NAMALWA (cell line): ENCODE measurements at regions not wholly inside any gene's neighbourhood (a gene's known extent, or its start where the extent isn't known, plus 50 kb on each side); places are given as distances from the start of the nearest gene placed in this dataset.

Source experiments
- DNase-seq: peaks from one replicate; pipeline ENCODE4 v3.0.0-alpha.2; 2015; ENCODE audit warnings: low spot score

GRCh38 chr16:51723036-51723724 is 572.1 kb upstream of the SALL1 start:
- no peak for DNase-seq

GRCh38 chr16:51722467-51722866 is 571.4 kb upstream of the SALL1 start:
- no peak for DNase-seq

- no peak for DNase-seq
Measured at GRCh38 chr16:51719376-51719775, 568.3 kb upstream of the SALL1 start.

GRCh38 chr16:51716195-51716594 is 565.1 kb upstream of the SALL1 start:
- DNase-seq: no peak

- DNase-seq: no peak
Measured at GRCh38 chr16:51713502-51713901, 562.4 kb upstream of the SALL1 start.

- DNase-seq: no peak
Measured at GRCh38 chr16:51710905-51711563, 560.0 kb upstream of the SALL1 start.

GRCh38 chr16:51710186-51710585 is 559.1 kb upstream of the SALL1 start:
- no peak for DNase-seq

- no peak for DNase-seq
Measured at GRCh38 chr16:51708861-51709260, 557.8 kb upstream of the SALL1 start.

GRCh38 chr16:51707666-51708065 is 556.6 kb upstream of the SALL1 start:
- no peak for DNase-seq

- no peak for DNase-seq
Measured at GRCh38 chr16:51705142-51705541, 554.1 kb upstream of the SALL1 start.

GRCh38 chr16:51701025-51701424 is 550.0 kb upstream of the SALL1 start:
- DNase-seq: no peak

- no peak for DNase-seq
Measured at GRCh38 chr16:51699686-51700396, 548.8 kb upstream of the SALL1 start.

- no peak for DNase-seq
Measured at GRCh38 chr16:51698647-51699046, 547.6 kb upstream of the SALL1 start.

- no peak for DNase-seq
Measured at GRCh38 chr16:51697454-51697853, 546.4 kb upstream of the SALL1 start.

- no peak for DNase-seq
Measured at GRCh38 chr16:51696376-51696775, 545.3 kb upstream of the SALL1 start.

GRCh38 chr16:51691109-51691508 is 540.0 kb upstream of the SALL1 start:
- DNase-seq: no peak

- no peak for DNase-seq
Measured at GRCh38 chr16:51685498-51685897, 534.4 kb upstream of the SALL1 start.

GRCh38 chr16:51683882-51684281 is 532.8 kb upstream of the SALL1 start:
- no peak for DNase-seq

- no peak for DNase-seq
Measured at GRCh38 chr16:51682905-51683304, 531.8 kb upstream of the SALL1 start.

- DNase-seq: no peak
Measured at GRCh38 chr16:51674615-51675014, 523.5 kb upstream of the SALL1 start.

GRCh38 chr16:51670527-51670926 is 519.5 kb upstream of the SALL1 start:
- no peak for DNase-seq

GRCh38 chr16:51666821-51667220 is 515.8 kb upstream of the SALL1 start:
- DNase-seq: no peak

GRCh38 chr16:51666074-51666473 is 515.0 kb upstream of the SALL1 start:
- DNase-seq: no peak
